ENCODE measurements at regions not wholly inside any gene's neighbourhood (a gene's known extent, or its start where the extent isn't known, plus 50 kb on each side); places are given as distances from the start of the nearest gene placed in this dataset.

- TF ChIP-seq ATF7 (IDR thresholded peaks at IDR 0.05; ENCODE audit: low read depth): no peak
- TF ChIP-seq POLR2AphosphoS5 (IDR thresholded peaks at IDR 0.05; ENCODE audit: low read length): no peak
- TF ChIP-seq EGR1 (IDR thresholded peaks at IDR 0.05; ENCODE audit: borderline replicate concordance in 1 of 2, low read depth in 2 of 2, low read length in 2 of 2): no peak
- TF ChIP-seq RELA (IDR thresholded peaks at IDR 0.05; ENCODE audit: borderline replicate concordance, partially characterized antibody): no peak
- TF ChIP-seq EZH2 (IDR thresholded peaks at IDR 0.05; ENCODE audit: borderline replicate concordance, control insufficient read depth, low read depth, low read length): no peak
- no peak for TF ChIP-seq CREM (IDR thresholded peaks at IDR 0.05; ENCODE audit: low read depth)
- TF ChIP-seq POLR2A (IDR thresholded peaks at IDR 0.05; ENCODE audit: low read depth, low read length): no peak
- TF ChIP-seq TAF1 (IDR thresholded peaks at IDR 0.05; ENCODE audit: borderline replicate concordance, low read depth, low read length): no peak
- TF ChIP-seq BMI1 (IDR thresholded peaks at IDR 0.05; ENCODE audit: borderline replicate concordance): no peak
Measured at GRCh38 chr11:40061221-40061620, 1398.2 kb downstream of the LRRC4C start.
